ENCODE measurements at regions not wholly inside any gene's neighbourhood (a gene's known extent, or its start where the extent isn't known, plus 50 kb on each side); places are given as distances from the start of the nearest gene placed in this dataset.
"Not testable (repeated sequence)": the region's sequence is repeated elsewhere in the genome, so short reads cannot be mapped to it uniquely, and the experiment has no call there.

- TF ChIP-seq CTCF, POLR2A, EP300 (IDR thresholded peaks at IDR 0.05): not testable (repeated sequence)
Measured at GRCh38 chr13:46467694-46468093, 80.6 kb upstream of the RUBCNL start.

Data from tibial nerve (tissue), 4 donors.